Vagina (tissue), 2 donors: ENCODE measurements at regions not wholly inside any gene's neighbourhood (a gene's known extent, or its start where the extent isn't known, plus 50 kb on each side); places are given as distances from the start of the nearest gene placed in this dataset.

ENCODE experiments used
- DNase-seq, 2 donors: peaks; one replicate each; pipeline ENCODE4 v3.0.0-alpha.2; 2017; ENCODE audit errors: extremely low spot score in 2 of 2
- H3K27ac ChIP-seq: fragments of 200-600 bp; sonication (generic); one replicate; pipeline ENCODE4 v1.5.1; 2019
- H3K27me3 ChIP-seq: fragments of 200-600 bp; sonication (generic); one replicate; pipeline ENCODE4 v1.5.1; 2019
- H3K36me3 ChIP-seq, 2 donors: fragments of 200-600 bp; sonication (generic); one replicate each; pipeline ENCODE4 v1.5.1; 2017 to 2019
- H3K4me1 ChIP-seq: fragments of 200-600 bp; sonication (generic); one replicate; pipeline ENCODE4 v1.5.1; 2019
- H3K4me3 ChIP-seq, 2 donors: fragments of 200-600 bp; sonication (generic); 1 replicate in 1 of 2; 2 replicates in 1 of 2; pipeline ENCODE4 v1.5.1; 2016 to 2019
- H3K9me3 ChIP-seq: fragments of 200-600 bp; sonication (generic); one replicate; pipeline ENCODE4 v1.5.1; 2019
- POLR2A ChIP-seq, 2 donors: fragments of 450-650 bp; IDR thresholded peaks; one replicate each; pipeline ENCODE4 v1.6.1; 2017; ENCODE audit warnings: antibody characterized with exemption in 2 of 2, mild to moderate bottlenecking in 2 of 2, moderate library complexity in 2 of 2
- POLR2AphosphoS5 ChIP-seq, 2 donors: sonication (generic); formaldehyde crosslinking; IDR thresholded peaks; one replicate each; pipeline ENCODE4 v1.9.0; 2017; ENCODE audit warnings: antibody characterized with exemption in 2 of 2, mild to moderate bottlenecking in 2 of 2, low read depth in 1 of 2; ENCODE audit not compliant: insufficient read depth in 1 of 2
- intact Hi-C: fragments of 100-400 bp; cut with DNase I; formaldehyde crosslinking; loops from one replicate; pipeline ENCODE4 v1.15.1; 2023
- TF ChIP-seq, protein P1 (sequence below), 3 experiments: fragments of 450-650 bp in 2 of 3; fragments of 200-600 bp in 1 of 3; sonication (generic) in 1 of 3; IDR thresholded peaks; one replicate each; pipeline ENCODE4 v1.5.1; 2017 to 2019; ENCODE audit warnings: antibody characterized with exemption in 3 of 3, mild to moderate bottlenecking in 2 of 3, moderate library complexity in 2 of 3

DNA sequence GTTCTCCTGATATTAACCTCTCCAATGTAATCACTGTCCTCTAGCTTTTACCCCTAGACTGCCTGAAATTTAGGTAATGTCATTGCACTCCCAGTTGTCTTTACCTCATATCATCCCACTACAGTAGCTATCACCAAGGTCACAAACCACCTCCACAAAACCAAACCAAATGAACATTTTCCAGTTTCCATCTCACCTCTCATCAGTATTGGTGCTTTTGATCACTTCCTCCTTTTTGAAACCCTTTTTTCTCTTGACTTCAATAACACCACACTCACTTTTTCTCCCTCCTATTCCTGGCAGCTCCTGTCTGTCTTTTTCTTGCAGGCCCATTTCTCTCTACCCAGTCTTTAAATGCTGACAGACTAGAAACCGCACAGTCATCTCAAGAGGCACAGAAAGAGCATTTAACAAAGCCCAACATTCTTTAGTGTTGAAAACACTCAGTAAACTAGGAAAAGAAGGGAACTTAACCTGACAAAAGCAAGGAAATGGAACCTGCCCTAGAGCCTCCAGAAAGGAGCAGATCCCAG lies 95.9 kb upstream of the SIX2 start:
- no peak for TF ChIP-seq POLR2A (IDR thresholded peaks at IDR 0.05)
- TF ChIP-seq, protein P1, sequence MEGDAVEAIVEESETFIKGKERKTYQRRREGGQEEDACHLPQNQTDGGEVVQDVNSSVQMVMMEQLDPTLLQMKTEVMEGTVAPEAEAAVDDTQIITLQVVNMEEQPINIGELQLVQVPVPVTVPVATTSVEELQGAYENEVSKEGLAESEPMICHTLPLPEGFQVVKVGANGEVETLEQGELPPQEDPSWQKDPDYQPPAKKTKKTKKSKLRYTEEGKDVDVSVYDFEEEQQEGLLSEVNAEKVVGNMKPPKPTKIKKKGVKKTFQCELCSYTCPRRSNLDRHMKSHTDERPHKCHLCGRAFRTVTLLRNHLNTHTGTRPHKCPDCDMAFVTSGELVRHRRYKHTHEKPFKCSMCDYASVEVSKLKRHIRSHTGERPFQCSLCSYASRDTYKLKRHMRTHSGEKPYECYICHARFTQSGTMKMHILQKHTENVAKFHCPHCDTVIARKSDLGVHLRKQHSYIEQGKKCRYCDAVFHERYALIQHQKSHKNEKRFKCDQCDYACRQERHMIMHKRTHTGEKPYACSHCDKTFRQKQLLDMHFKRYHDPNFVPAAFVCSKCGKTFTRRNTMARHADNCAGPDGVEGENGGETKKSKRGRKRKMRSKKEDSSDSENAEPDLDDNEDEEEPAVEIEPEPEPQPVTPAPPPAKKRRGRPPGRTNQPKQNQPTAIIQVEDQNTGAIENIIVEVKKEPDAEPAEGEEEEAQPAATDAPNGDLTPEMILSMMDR (IDR thresholded peaks at IDR 0.05): no peak
- TF ChIP-seq POLR2AphosphoS5 (IDR thresholded peaks at IDR 0.05; ENCODE audit: insufficient read depth in 1 of 2, low read depth in 1 of 2): no peak
- Histone ChIP-seq H3K9me3 (no peaks in the 10 kb centered on the region), H3K27me3 (no peaks in the 10 kb centered on the region), H3K27ac (no peak overlapping the region), H3K4me3 (no peak overlapping the region), H3K36me3 (no peaks in the 10 kb centered on the region), H3K4me1 (no peaks in the 10 kb centered on the region)
- DNase-seq: no peak
- intact Hi-C loops: no loop called here

DNA sequence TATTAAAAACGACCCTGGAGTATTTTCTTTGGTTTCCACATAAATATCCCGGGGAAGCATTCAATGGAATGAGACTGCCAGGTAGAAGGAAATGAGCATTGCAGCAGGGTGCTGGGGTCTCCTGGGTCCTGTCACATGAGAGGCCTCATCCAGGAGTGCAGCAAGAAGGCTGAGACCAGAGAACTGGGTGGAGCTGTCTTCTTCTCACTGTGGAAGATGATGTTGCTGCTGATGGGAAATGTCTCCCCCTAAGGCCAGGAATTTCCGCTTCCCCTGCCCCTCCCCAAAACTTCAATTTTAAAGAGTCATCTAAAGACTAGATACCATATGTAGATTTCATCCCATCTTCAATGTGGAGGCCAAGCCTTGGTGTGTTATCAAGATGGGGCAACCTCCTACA lies 95.2 kb upstream of the SIX2 start:
- TF ChIP-seq POLR2AphosphoS5 (IDR thresholded peaks at IDR 0.05; ENCODE audit: insufficient read depth in 1 of 2, low read depth in 1 of 2) (no peak), POLR2A (IDR thresholded peaks at IDR 0.05) (no peak)
- TF ChIP-seq, protein P1 (IDR thresholded peaks at IDR 0.05): no peak
- Histone ChIP-seq H3K4me1 (no peaks in the 10 kb centered on the region), H3K36me3 (no peaks in the 10 kb centered on the region), H3K27ac (no peak overlapping the region), H3K9me3 (no peaks in the 10 kb centered on the region), H3K27me3 (no peaks in the 10 kb centered on the region), H3K4me3 (no peak overlapping the region)
- intact Hi-C loops: no loop called here
- DNase-seq: peak in 1 of 2 donors; percentile 49

DNA sequence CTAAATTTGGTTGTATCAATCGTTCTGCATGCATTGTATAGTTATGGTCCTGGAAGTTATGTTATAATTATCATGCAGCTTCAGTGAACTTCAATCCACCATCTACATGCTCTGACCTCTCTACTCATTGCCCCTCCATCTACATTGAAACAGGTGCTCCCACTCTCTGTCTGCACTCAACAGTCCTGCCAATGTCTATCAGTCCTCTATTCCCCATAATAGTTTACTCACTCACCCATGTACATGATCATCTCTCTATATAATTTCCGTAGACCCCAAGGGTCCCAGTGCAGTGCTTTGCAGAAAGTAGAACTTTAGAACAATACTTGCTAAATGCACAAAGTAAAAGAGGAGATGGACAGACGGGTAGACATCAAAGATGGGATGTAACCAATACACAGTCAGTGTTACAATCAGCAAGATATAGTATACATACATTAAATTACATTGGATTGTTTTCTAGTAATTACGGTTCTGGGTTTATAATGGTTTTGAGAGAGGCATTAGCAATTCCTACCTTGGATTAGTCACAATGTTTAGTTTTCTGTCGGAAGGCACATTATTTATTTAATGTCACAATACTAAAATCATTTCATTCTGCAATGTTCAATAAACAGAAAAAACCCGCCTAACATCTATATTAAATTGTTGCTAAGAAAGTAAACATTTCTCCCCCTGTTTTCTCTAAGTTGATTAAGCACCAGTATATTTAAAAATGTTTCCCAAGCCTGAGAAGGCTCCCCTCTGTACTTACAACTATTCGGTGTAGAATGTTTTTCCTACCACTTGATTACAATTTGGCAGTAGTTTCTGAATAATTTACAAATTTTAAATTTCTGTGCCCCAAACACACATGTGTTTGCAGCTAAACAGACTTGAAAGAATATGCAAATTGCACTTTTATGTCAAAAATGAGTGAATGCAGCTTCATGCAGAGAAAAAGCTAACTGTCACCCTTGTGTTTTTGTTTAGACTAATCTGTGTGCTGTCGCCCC lies 94.4 kb upstream of the SIX2 start:
- Histone ChIP-seq H3K4me3 (no peak overlapping the region), H3K9me3 (no peaks in the 10 kb centered on the region), H3K4me1 (no peaks in the 10 kb centered on the region), H3K36me3 (no peaks in the 10 kb centered on the region), H3K27me3 (no peaks in the 10 kb centered on the region), H3K27ac (no peak overlapping the region)
- TF ChIP-seq POLR2AphosphoS5 (IDR thresholded peaks at IDR 0.05; ENCODE audit: insufficient read depth in 1 of 2, low read depth in 1 of 2): no peak
- no peak for TF ChIP-seq POLR2A (IDR thresholded peaks at IDR 0.05)
- TF ChIP-seq, protein P1 (IDR thresholded peaks at IDR 0.05): no peak
- DNase-seq: peak in 1 of 2 donors; percentile 64
- intact Hi-C loops: no loop called here

DNA sequence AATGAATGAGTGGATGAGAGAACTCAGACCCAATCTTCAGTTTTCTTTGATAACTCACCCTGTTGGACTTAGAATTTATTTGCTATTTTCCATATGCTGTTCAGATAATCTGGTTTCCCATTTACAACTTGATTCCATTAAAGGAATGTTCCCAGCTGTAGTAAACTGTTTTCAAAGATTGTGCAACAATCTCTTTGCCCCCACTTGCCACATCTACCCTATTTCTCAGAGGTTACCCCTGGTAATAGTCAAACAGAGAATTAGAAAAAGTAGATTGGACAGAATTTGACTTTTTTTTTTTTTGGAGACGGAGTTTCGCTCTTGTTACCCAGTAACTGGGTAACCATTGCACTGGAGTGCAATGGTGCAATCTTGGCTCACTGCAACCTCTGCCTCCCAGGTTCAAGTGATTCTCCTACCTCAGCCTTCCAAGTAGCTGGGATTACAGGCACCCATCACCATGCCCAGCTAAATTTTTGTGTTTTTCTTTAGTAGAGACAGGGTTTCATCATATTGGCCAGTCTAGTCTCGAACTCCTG lies 93.4 kb upstream of the SIX2 start:
- no peak overlapping the region for H3K4me3 ChIP-seq
- H3K4me1 ChIP-seq: no peaks in the 10 kb centered on the region
- no peak for DNase-seq
- H3K27me3 ChIP-seq: no peaks in the 10 kb centered on the region
- TF ChIP-seq, protein P1 (IDR thresholded peaks at IDR 0.05): no peak
- no peak for TF ChIP-seq POLR2A (IDR thresholded peaks at IDR 0.05)
- TF ChIP-seq POLR2AphosphoS5 (IDR thresholded peaks at IDR 0.05; ENCODE audit: insufficient read depth in 1 of 2, low read depth in 1 of 2): no peak
- no peaks in the 10 kb centered on the region for H3K9me3 ChIP-seq
- intact Hi-C loops: no loop called here
- H3K36me3 ChIP-seq: no peaks in the 10 kb centered on the region
- no peak overlapping the region for H3K27ac ChIP-seq
